ENCODE measurements at regions not wholly inside any gene's neighbourhood (a gene's known extent, or its start where the extent isn't known, plus 50 kb on each side); places are given as distances from the start of the nearest gene placed in this dataset.
A peak's percentile ranks its signal among the peaks of the same experiment; 100 is the strongest.

DNA sequence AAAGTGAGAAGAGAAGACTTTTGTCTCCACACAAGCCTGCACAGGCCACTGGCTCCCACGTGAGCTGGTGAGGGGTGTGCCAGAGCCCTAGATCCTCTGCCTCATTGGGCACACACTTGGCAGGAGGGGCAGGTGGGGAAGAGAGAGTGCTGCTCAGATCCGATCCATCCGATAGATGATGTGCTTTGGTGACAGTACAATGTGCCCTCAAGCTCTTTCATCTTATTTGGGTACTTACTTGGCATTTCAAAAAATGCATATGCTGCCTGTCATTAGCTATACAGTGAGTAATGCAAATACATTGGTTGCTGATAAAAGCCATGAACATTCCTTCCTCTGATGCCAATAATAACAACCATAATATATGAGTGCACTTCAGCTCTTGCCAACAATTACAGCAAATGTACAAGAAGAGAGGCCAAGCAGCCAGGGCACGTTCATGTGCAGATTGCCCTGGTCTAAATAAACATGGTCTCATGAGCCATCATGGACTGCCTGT, 255.3 kb downstream of the VAPA start:
- no peak for TF ChIP-seq CTCF (conservative IDR thresholded peaks at IDR 0.05)
- Histone ChIP-seq H2BK15ac (ENCODE audit: low read depth, low read length) (no peak overlapping the region), H3T11ph (ENCODE audit: low read length) (no peak overlapping the region), H2AFZ (ENCODE audit: low read length) (no peak overlapping the region), H2BK20ac (ENCODE audit: low read depth, low read length, poor library complexity, severe bottlenecking) (no peak overlapping the region), H3K79me1 (ENCODE audit: insufficient read depth, low read depth, low read length, poor library complexity, severe bottlenecking) (no peaks in the 10 kb centered on the region), H3K9me3 (ENCODE audit: control insufficient read depth, low read depth, low read length) (no peaks in the 10 kb centered on the region), H3K56ac (ENCODE audit: insufficient read length, low read depth, low read length) (no peak overlapping the region), H2BK120ac (ENCODE audit: low read depth, low read length, poor library complexity, severe bottlenecking) (no peak overlapping the region), H3K4me2 (ENCODE audit: insufficient read depth, insufficient read length, low read length) (no peak overlapping the region), H4K91ac (ENCODE audit: insufficient read length, low read depth, low read length) (no peak overlapping the region), H4K5ac (ENCODE audit: insufficient read length, low read depth, low read length) (no peak overlapping the region), H3K23ac (ENCODE audit: insufficient read length, low read depth, low read length) (no peak overlapping the region), H3K27me3 (ENCODE audit: insufficient read depth, low read length) (no peaks in the 10 kb centered on the region), H3K14ac (ENCODE audit: insufficient read depth, low read length) (no peak overlapping the region), H3K9ac (ENCODE audit: extremely low read depth, insufficient read length, low read length) (no peak overlapping the region), H3K27ac (ENCODE audit: insufficient read length, low read depth, low read length) (no peak overlapping the region), H2AK5ac (ENCODE audit: insufficient read length, low read length) (no peak overlapping the region), H3K4me1 (ENCODE audit: insufficient read depth, low read length) (no peaks in the 10 kb centered on the region), H3K79me2 (ENCODE audit: insufficient read depth, low read length) (no peaks in the 10 kb centered on the region), H4K20me1 (ENCODE audit: control insufficient read depth, insufficient read depth, insufficient read length) (no peaks in the 10 kb centered on the region), H2BK12ac (ENCODE audit: insufficient read length, low read depth, low read length) (no peak overlapping the region), H3K23me2 (ENCODE audit: insufficient read length, low read depth, low read length, poor library complexity, severe bottlenecking) (no peaks in the 10 kb centered on the region), H4K8ac (replicated peaks; ENCODE audit: insufficient read length, low read depth, low read length) (no peak overlapping the region), H2BK5ac (ENCODE audit: insufficient read length, low read length) (no peak overlapping the region), H3K4ac (ENCODE audit: low read depth, low read length) (no peak overlapping the region), H3K18ac (ENCODE audit: insufficient read length, low read depth, low read length) (no peak overlapping the region)
- peaks cover 0 to 1% of the 10 kb centered on the region in 2 experiments; a peak in 4 of 5 replicates for H3K9me3 Mint-ChIP-seq
- no peak for DNase-seq
- peaks cover 3 to 10% of the 10 kb centered on the region in 2 experiments; a peak in 3 of 4 replicates for H3K4me1 Mint-ChIP-seq
- WGBS (ENCODE audit: extremely low coverage, insufficient read length, low lambda C conversion rate) = no CpG with 5 or more reads among the region's 4 CpGs
- H3K27me3 Mint-ChIP-seq (ENCODE audit: low read depth) = no peaks in the 10 kb centered on the region
- H3K4me3 Mint-ChIP-seq = no peak overlapping the region
- peak overlapping the region in 1 of 3 experiments; percentile 37; a peak in 1 of 7 replicates for H3K27ac Mint-ChIP-seq
- H3K36me3 Mint-ChIP-seq (ENCODE audit: insufficient read depth in 1 of 3, low read depth in 3 of 3) = no peaks in the 10 kb centered on the region; a peak in 1 of 7 replicates

Measured in H9 (cell line).